GM23338 (cell line): ENCODE measurements at regions not wholly inside any gene's neighbourhood (a gene's known extent, or its start where the extent isn't known, plus 50 kb on each side); places are given as distances from the start of the nearest gene placed in this dataset.

ENCODE experiments used
- EZH2 ChIP-seq: fragments of 200-600 bp; sonication (generic); IDR thresholded peaks from one replicate; pipeline ENCODE4 v1.8.0; 2017; ENCODE audit warnings: antibody characterized with exemption, mild to moderate bottlenecking, low read depth; ENCODE audit not compliant: unreplicated experiment
- POLR2AphosphoS5 ChIP-seq: IDR thresholded peaks from 2 replicates; pipeline ENCODE4 v1.6.1; 2016; ENCODE audit warnings: antibody characterized with exemption, low read depth
- TF ChIP-seq, protein P1 (sequence below), 2 experiments: fragments of 200-600 bp in 1 of 2; sonication (generic) in 1 of 2; conservative IDR thresholded peaks; 2 replicates each; pipeline versions ENCODE4 v1.5.1 to v1.6.1; 2016 to 2017; ENCODE audit warnings: antibody characterized with exemption in 2 of 2, low read depth in 2 of 2, mild to moderate bottlenecking in 2 of 2, moderate library complexity in 1 of 2
- TF ChIP-seq, protein P2 (sequence below): IDR thresholded peaks from one replicate; pipeline ENCODE4 v1.6.1; 2018; ENCODE audit warnings: antibody characterized with exemption; ENCODE audit not compliant: unreplicated experiment

DNA sequence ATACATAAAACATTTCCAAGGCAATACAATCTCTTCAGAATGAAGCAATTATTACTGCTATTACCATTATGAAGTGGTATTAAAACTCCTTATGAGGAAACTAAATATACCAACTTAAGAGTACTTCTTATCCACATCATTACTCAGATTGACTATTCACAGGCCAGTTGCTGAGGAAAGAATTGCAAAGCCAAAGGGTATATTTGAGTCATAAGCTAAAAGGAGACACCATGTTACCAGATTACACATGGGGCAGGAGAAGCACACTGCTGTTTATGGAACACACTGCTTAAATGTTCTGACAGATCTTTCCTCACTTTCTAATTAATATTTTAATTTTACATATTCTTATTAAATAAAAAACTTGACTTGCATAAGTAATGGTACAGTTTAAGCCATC is 1726.4 kb upstream of the NUDT12 start:
- TF ChIP-seq, protein P1, sequence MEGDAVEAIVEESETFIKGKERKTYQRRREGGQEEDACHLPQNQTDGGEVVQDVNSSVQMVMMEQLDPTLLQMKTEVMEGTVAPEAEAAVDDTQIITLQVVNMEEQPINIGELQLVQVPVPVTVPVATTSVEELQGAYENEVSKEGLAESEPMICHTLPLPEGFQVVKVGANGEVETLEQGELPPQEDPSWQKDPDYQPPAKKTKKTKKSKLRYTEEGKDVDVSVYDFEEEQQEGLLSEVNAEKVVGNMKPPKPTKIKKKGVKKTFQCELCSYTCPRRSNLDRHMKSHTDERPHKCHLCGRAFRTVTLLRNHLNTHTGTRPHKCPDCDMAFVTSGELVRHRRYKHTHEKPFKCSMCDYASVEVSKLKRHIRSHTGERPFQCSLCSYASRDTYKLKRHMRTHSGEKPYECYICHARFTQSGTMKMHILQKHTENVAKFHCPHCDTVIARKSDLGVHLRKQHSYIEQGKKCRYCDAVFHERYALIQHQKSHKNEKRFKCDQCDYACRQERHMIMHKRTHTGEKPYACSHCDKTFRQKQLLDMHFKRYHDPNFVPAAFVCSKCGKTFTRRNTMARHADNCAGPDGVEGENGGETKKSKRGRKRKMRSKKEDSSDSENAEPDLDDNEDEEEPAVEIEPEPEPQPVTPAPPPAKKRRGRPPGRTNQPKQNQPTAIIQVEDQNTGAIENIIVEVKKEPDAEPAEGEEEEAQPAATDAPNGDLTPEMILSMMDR (conservative IDR thresholded peaks at IDR 0.05; ENCODE audit: low read depth in 2 of 2), result no peak
- TF ChIP-seq POLR2AphosphoS5 (no peak), EZH2 (no peak)
- TF ChIP-seq, protein P2, sequence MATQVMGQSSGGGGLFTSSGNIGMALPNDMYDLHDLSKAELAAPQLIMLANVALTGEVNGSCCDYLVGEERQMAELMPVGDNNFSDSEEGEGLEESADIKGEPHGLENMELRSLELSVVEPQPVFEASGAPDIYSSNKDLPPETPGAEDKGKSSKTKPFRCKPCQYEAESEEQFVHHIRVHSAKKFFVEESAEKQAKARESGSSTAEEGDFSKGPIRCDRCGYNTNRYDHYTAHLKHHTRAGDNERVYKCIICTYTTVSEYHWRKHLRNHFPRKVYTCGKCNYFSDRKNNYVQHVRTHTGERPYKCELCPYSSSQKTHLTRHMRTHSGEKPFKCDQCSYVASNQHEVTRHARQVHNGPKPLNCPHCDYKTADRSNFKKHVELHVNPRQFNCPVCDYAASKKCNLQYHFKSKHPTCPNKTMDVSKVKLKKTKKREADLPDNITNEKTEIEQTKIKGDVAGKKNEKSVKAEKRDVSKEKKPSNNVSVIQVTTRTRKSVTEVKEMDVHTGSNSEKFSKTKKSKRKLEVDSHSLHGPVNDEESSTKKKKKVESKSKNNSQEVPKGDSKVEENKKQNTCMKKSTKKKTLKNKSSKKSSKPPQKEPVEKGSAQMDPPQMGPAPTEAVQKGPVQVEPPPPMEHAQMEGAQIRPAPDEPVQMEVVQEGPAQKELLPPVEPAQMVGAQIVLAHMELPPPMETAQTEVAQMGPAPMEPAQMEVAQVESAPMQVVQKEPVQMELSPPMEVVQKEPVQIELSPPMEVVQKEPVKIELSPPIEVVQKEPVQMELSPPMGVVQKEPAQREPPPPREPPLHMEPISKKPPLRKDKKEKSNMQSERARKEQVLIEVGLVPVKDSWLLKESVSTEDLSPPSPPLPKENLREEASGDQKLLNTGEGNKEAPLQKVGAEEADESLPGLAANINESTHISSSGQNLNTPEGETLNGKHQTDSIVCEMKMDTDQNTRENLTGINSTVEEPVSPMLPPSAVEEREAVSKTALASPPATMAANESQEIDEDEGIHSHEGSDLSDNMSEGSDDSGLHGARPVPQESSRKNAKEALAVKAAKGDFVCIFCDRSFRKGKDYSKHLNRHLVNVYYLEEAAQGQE, result no peak
